Psoas muscle (tissue), 7 donors: ENCODE measurements at regions not wholly inside any gene's neighbourhood (a gene's known extent, or its start where the extent isn't known, plus 50 kb on each side); places are given as distances from the start of the nearest gene placed in this dataset.

Experiments
- ATAC-seq, 4 donors: fragments of 200-7000 bp; cut with Tn5 transposase; one replicate each; pipeline ENCODE4 v1.9.1; 2020; ENCODE audit warnings: moderate library complexity in 3 of 4, mild to moderate bottlenecking in 2 of 4
- DNase-seq, 2 donors: peaks; one replicate each; pipeline ENCODE4 v3.0.0-alpha.2; 2020
- H3K27ac ChIP-seq: fragments of 200-600 bp; one replicate; pipeline ENCODE4 v1.8.0; 2022
- H3K27me3 ChIP-seq, 3 donors: fragments of 200-600 bp in 1 of 3; one replicate each; pipeline versions ENCODE4 v1.6.1 to v1.8.0; 2013 to 2022; ENCODE audit warnings: low read length in 2 of 3, mild to moderate bottlenecking in 2 of 3, moderate library complexity in 1 of 3; ENCODE audit not compliant: insufficient read depth in 3 of 3
- H3K36me3 ChIP-seq, 2 donors: fragments of 200-600 bp in 1 of 2; one replicate each; pipeline versions ENCODE4 v1.6.1 to v1.8.0; 2013 to 2022; ENCODE audit warnings: low read depth in 1 of 2, mild to moderate bottlenecking in 1 of 2, moderate library complexity in 1 of 2; ENCODE audit not compliant: insufficient read depth in 1 of 2
- H3K4me1 ChIP-seq: fragments of 200-600 bp; one replicate; pipeline ENCODE4 v1.8.0; 2022
- H3K4me3 ChIP-seq: fragments of 200-600 bp; one replicate; pipeline ENCODE4 v1.8.0; 2022; ENCODE audit warnings: mild to moderate bottlenecking
- H3K9me3 ChIP-seq: fragments of 200-600 bp; one replicate; pipeline ENCODE4 v1.8.0; 2022
- WGBS, 3 donors: extraction: QIAGEN DNeasy Blood & Tissue Kit; methylation state at CpG; one replicate each; pipeline versions ENCODE4 v1.1.6 to v1.1.7; 2013; 5-methylcytosine and 5-hydroxymethylcytosine counted together
- intact Hi-C, 2 donors: fragments of 100-400 bp; cut with DNase I; formaldehyde crosslinking; loops; one replicate each; pipeline versions ENCODE4 v1.11.0 to v1.14.2; 2022
- TF ChIP-seq, protein P1 (sequence below): fragments of 200-600 bp; IDR thresholded peaks from one replicate; pipeline ENCODE4 v1.8.0; 2022; ENCODE audit warnings: antibody characterized with exemption
- donor health status: healthy with polysubstance abuse.
- donor health status: DM: no; HTN: no; CAD: no; lungs with moderate emphysema.
- donor health status: Bipolar disorder and iron deficiency.
- donor health status: healthy.
- donor health status: DM: yes; HTN: yes; CAD: no.
- donor health status: DM: no; HTN: no; CAD: no.
- donor health status: DM: yes; HTN: yes; CAD: no.

DNA sequence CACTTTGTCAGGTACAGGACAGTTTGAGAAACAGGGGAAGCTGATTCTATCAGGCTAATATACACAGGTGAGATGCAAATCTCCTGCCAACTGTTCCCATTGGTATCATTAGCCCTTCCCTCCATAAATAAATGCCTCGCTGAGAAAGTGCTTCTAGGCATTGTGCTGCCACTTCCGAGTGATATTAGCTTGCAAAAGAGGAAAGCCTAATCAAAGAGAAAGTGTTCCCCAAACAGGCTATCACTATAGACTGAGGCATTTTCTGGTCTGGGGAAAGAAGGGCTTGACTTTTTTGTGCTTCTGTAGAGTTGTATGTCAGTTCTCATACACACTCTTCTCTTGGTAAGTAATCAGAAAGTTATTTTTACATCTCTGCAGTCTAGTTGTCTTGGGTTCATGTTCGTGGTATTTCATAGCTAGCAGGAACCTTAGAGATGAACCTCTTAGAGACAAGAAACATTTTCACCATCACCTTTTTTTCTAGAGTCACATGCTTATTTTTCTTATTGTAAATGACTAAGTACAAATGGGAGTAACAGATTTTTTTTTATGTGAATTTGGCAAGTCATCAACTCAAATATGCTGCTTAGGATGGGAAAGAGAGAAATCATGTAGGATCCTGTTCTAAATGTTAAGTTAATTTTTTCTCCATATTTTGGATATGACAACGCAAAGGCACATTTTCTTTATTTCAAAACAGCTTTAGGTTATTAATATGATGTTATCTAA is 1009.8 kb downstream of the ADGRL3 start:
- Histone ChIP-seq H3K27me3 (no peaks in the 10 kb centered on the region), H3K4me3 (no peak overlapping the region), H3K36me3 (no peaks in the 10 kb centered on the region), H3K27ac (no peak overlapping the region), H3K4me1 (no peaks in the 10 kb centered on the region), H3K9me3 (no peaks in the 10 kb centered on the region)
- intact Hi-C loops = no loop called here
- 49 to 54% (median 51%) methylated on average over 4 of the region's 4 CpGs for WGBS, 3 donors
- no peak for ATAC-seq
- TF ChIP-seq, protein P1, sequence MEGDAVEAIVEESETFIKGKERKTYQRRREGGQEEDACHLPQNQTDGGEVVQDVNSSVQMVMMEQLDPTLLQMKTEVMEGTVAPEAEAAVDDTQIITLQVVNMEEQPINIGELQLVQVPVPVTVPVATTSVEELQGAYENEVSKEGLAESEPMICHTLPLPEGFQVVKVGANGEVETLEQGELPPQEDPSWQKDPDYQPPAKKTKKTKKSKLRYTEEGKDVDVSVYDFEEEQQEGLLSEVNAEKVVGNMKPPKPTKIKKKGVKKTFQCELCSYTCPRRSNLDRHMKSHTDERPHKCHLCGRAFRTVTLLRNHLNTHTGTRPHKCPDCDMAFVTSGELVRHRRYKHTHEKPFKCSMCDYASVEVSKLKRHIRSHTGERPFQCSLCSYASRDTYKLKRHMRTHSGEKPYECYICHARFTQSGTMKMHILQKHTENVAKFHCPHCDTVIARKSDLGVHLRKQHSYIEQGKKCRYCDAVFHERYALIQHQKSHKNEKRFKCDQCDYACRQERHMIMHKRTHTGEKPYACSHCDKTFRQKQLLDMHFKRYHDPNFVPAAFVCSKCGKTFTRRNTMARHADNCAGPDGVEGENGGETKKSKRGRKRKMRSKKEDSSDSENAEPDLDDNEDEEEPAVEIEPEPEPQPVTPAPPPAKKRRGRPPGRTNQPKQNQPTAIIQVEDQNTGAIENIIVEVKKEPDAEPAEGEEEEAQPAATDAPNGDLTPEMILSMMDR = no peak
- no peak for DNase-seq

DNA sequence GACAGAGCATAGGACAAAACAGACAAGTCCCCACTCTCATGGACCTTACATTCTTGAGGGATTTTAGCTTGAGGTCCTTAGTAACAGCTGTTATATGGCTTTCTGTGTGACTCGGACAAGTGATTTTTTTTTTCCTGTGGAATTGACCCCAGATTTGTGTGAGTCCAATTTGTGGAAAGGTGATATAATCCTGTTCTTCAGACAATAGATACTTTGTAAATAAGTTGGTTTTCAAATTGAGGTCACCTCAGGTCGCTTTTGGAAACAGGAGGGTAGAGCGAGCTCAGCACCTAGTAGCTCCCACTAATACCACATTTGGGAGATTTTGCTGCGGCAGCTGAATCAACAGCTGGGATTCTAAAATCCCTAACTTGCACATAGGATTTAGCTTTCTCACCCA is 1008.8 kb downstream of the ADGRL3 start:
- H3K4me1 ChIP-seq = no peaks in the 10 kb centered on the region
- WGBS, 3 donors = 26 to 46% (median 31%) methylated on average over 4 of the region's 4 CpGs

DNA sequence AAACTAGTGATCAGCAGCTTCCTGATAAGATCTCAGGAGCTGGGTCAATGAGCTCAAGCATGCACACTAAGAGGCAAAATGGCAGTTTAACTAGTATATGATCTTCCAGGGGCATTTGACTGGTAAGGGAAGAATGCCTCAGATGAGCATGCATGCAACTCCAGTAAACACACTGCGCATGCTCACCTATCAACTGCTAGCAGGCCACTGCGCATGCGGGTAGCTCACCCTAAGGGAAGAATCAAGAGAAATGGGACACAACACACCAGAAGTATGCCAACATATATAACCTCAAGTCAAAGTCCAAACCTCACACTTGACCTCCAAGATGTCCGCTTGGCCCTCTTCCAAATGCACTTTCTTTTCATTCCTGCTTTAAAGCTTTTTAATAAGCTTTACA is 1004.0 kb downstream of the ADGRL3 start:
- Histone ChIP-seq H3K4me1 (no peaks in the 10 kb centered on the region), H3K36me3 (no peaks in the 10 kb centered on the region), H3K9me3 (no peaks in the 10 kb centered on the region), H3K4me3 (no peak overlapping the region), H3K27me3 (no peaks in the 10 kb centered on the region), H3K27ac (no peak overlapping the region)
- DNase-seq (no peak), ATAC-seq (no peak)
- intact Hi-C loops = no loop called here
- TF ChIP-seq, protein P1 = no peak
- 94 to 98% (median 96%) methylated on average over 4 of the region's 4 CpGs for WGBS, 3 donors

More for the DNA sequence above, 1008.8 kb downstream of the ADGRL3 start:
- H3K36me3 ChIP-seq = no peaks in the 10 kb centered on the region
- no peak for ATAC-seq
- H3K27me3 ChIP-seq = no peaks in the 10 kb centered on the region
- TF ChIP-seq, protein P1 = no peak
- DNase-seq = no peak
- H3K4me3 ChIP-seq = no peak overlapping the region
- no peaks in the 10 kb centered on the region for H3K9me3 ChIP-seq
- intact Hi-C loops = no loop called here
- H3K27ac ChIP-seq = no peak overlapping the region

DNA sequence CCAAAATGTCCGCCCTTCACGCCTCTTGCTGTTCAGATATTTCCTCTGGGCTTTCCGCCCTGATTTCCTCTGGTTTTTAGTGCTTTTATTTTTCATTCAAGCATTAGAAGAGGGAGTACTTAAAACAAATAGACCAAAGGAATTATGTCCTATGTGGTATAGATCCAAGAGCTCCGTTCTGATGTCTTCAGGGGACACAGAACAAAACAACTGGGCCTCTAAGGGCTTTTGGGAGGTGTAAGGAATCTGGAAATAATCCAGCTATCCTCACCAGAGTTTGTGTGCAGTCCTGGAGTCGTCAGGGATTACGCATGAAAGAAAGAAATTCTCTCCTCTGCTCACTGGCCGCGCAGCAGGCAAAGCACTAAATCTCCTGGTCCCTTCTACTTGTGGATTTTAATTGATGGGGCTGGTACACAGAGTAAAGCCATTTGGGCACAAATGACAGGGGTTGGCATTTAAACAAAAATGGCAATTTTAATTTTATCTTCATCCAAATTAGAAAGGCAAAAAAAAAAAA is 999.2 kb downstream of the ADGRL3 start:
- intact Hi-C loops = no loop called here
- TF ChIP-seq, protein P1 = no peak
- H3K4me3 ChIP-seq = no peak overlapping the region
- ATAC-seq (no peak), DNase-seq (no peak)
- no peaks in the 10 kb centered on the region for H3K36me3 ChIP-seq
- 46 to 56% (median 46%) methylated on average over 8 of the region's 8 CpGs for WGBS, 3 donors
- H3K9me3 ChIP-seq = no peaks in the 10 kb centered on the region
- no peaks in the 10 kb centered on the region for H3K27me3 ChIP-seq
- no peak overlapping the region for H3K27ac ChIP-seq
- H3K4me1 ChIP-seq = no peaks in the 10 kb centered on the region

DNA sequence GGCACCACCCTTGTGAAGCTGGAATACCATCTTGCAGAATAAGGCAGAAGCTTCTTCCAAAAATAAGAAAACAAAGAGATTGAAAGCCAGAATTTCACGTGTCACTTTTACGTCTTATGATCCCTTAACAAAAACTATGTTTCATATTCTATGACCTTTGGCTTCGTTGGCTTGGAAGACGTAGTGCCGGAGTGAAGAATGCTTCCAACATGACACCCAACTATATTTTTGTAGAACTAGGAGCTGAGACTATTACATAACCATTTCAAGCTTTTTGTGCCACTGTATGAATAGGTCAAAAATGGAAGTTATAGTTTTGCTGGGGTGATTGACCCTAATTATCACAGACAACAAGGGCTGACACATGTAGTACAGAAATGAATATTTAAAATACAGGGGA is 996.2 kb downstream of the ADGRL3 start:
- 64 to 71% (median 68%) methylated on average over 5 of the region's 5 CpGs for WGBS, 3 donors
- no peak overlapping the region for H3K27ac ChIP-seq

More for the DNA sequence above, 996.2 kb downstream of the ADGRL3 start:
- no peak for DNase-seq
- TF ChIP-seq, protein P1 = no peak
- H3K9me3 ChIP-seq = no peaks in the 10 kb centered on the region
- intact Hi-C loops = no loop called here
- no peaks in the 10 kb centered on the region for H3K36me3 ChIP-seq
- H3K27me3 ChIP-seq = no peaks in the 10 kb centered on the region
- ATAC-seq = no peak
- H3K4me1 ChIP-seq = no peaks in the 10 kb centered on the region
- no peak overlapping the region for H3K4me3 ChIP-seq
